Adipocyte (in vitro differentiated cells): ENCODE measurements at regions not wholly inside any gene's neighbourhood (a gene's known extent, or its start where the extent isn't known, plus 50 kb on each side); places are given as distances from the start of the nearest gene placed in this dataset.

Experiments
- DNase-seq: peaks from one replicate; pipeline ENCODE4 v3.0.0-alpha.2; 2015; ENCODE audit warnings: low read depth
- H3K27me3 ChIP-seq: replicated peaks from 2 replicates; pipeline ENCODE4 v1.7.0; 2013; ENCODE audit warnings: mild to moderate bottlenecking, low read length, moderate library complexity; ENCODE audit not compliant: control insufficient read depth, insufficient read depth
- H3K36me3 ChIP-seq: 2 replicates; pipeline ENCODE4 v1.7.0; 2013; ENCODE audit warnings: low read length, mild to moderate bottlenecking, moderate library complexity; ENCODE audit not compliant: control insufficient read depth, insufficient read depth, severe bottlenecking
- H3K4me1 ChIP-seq: 2 replicates; pipeline ENCODE4 v1.7.0; 2013; ENCODE audit warnings: mild to moderate bottlenecking, low read length, moderate library complexity; ENCODE audit not compliant: control insufficient read depth, insufficient read depth
- H3K4me3 ChIP-seq: 2 replicates; pipeline ENCODE4 v1.7.0; 2013; ENCODE audit warnings: mild to moderate bottlenecking, low read length, moderate library complexity
- H3K9ac ChIP-seq: 2 replicates; pipeline ENCODE4 v1.7.0; 2013; ENCODE audit warnings: mild to moderate bottlenecking, low read length, moderate library complexity
- H3K9me3 ChIP-seq: 2 replicates; pipeline ENCODE4 v1.7.0; 2013; ENCODE audit warnings: mild to moderate bottlenecking, low read length, moderate library complexity; ENCODE audit not compliant: control insufficient read depth

GRCh38 chr17:72397687-72398086 is 276.9 kb downstream of the SOX9 start:
- no peak overlapping the region for H3K4me3 ChIP-seq
- peaks cover 11% of the 10 kb centered on the region for H3K4me1 ChIP-seq
- H3K27me3 ChIP-seq, result no peaks in the 10 kb centered on the region
- no peaks in the 10 kb centered on the region for H3K36me3 ChIP-seq
- no peak overlapping the region for H3K9ac ChIP-seq
- H3K9me3 ChIP-seq, result no peaks in the 10 kb centered on the region
- DNase-seq, result no peak

DNA sequence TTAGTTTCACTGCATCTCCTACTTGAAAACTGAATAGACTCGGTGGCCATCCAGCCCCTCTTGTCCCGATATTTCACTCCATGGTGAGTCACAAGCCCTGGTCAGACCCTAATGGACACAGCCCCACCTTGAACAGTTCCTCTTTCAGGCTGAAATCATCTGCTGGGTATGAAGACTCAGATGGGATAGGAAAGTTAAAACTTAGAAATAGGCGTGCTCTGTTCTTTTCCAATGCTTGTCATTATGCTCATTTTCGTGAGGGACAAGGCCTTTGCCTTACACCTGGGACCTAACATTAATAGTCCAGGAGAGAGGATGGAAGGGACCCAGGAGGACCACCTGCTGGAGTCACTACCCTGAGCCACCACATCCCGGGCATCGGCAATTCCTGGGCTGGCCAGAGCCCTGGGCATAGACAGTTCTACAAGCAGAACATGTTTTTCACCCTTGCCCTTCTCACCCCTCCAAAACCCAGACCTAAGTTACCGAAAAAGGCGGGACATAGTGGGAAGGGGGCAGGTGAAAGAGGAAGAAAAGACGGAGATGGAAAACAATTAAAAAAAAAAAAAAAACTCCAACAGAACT is 278.3 kb downstream of the SOX9 start:
- Histone ChIP-seq H3K36me3 (no peaks in the 10 kb centered on the region), H3K27me3 (no peaks in the 10 kb centered on the region), H3K4me1 (peaks cover 5% of the 10 kb centered on the region), H3K9me3 (no peaks in the 10 kb centered on the region), H3K4me3 (no peak overlapping the region), H3K9ac (no peak overlapping the region)
- no peak for DNase-seq

DNA sequence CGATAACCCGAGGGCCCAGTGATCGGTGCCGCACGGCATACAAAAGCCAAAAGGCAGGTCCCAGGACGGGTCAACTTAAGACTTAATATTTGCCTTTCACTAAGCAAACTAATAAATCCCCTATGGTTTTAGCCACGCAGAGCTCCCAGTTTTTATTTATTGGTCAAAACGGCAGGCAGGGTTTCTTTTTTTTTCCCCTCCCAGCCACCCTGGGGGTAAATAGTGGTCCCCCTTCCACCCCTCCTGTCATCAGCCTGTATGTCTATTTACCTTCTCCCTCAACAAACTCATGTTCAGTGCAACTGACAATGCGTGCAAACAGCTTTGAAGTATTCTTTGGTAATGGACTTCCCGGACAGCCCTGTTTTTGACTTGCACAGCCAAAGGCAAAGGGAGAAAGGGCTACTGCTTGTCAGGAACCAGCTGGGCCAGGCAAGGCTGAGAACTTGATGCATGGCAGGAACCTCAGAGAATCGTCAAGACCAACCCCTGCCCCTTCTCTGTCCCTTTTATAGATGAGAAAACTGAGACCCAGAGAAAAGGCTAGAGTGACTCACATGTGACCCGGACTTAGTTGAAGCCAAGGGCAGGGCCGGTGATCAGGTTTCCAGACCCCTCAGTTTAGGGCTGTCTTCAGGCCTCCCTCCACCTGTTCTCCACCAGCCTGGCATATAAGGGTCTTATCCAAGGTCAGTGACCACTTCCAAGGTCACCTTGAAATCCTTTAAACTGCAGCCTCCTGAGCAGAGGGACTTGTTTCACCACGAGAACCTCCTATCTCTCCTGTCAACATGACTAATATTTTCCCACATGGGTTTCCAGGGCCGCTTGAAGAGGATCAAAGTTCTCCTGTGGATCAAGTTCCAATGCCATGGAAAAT is 279.0 kb downstream of the SOX9 start:
- Histone ChIP-seq H3K4me1 (peaks cover 8% of the 10 kb centered on the region), H3K9me3 (no peaks in the 10 kb centered on the region), H3K36me3 (no peaks in the 10 kb centered on the region), H3K9ac (no peak overlapping the region), H3K4me3 (no peak overlapping the region), H3K27me3 (no peaks in the 10 kb centered on the region)
- no peak for DNase-seq

DNA sequence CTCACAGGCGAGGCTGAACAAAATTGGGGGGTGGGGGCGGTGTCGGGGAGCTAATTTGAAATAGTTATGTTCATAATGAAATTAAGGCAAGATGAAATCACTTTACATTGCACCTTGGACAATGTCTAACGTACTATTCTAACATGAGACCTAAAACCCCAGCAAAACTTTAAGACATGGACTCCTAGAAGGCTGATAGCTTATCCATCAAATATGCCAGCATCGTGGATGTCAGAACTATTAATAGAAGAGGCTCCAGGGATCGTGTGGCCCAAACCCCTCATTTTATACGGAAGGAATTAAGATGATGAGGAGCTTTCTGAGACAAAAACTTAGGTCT is 279.6 kb downstream of the SOX9 start:
- H3K27me3 ChIP-seq, result no peaks in the 10 kb centered on the region
- H3K9me3 ChIP-seq, result no peaks in the 10 kb centered on the region
- no peak overlapping the region for H3K4me3 ChIP-seq
- H3K36me3 ChIP-seq, result no peaks in the 10 kb centered on the region
- DNase-seq, result no peak
- H3K9ac ChIP-seq, result no peak overlapping the region
- H3K4me1 ChIP-seq, result peaks cover 14% of the 10 kb centered on the region

DNA sequence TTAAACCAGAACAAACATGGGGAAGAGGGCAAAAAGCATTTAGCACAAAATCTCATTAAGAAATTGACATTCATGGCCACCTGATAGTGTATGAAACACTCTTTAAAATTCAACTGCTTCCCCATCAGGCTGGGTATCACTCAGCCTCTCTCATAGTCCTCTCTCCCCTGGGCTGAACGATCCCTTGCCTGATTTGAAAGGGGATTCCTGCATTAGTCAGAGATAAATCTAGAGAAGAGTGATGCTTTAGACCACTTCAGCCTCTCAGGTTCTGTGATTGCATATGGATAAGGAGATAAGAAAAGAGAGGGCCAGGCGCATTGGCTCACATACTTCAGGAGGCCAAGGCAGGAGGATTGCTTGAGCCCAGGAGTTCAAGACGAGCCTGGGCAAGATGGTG is 280.0 kb downstream of the SOX9 start:
- Histone ChIP-seq H3K27me3 (no peaks in the 10 kb centered on the region), H3K9me3 (no peaks in the 10 kb centered on the region), H3K9ac (no peak overlapping the region), H3K4me1 (peaks cover 14% of the 10 kb centered on the region), H3K36me3 (no peaks in the 10 kb centered on the region), H3K4me3 (no peak overlapping the region)
- DNase-seq, result no peak

DNA sequence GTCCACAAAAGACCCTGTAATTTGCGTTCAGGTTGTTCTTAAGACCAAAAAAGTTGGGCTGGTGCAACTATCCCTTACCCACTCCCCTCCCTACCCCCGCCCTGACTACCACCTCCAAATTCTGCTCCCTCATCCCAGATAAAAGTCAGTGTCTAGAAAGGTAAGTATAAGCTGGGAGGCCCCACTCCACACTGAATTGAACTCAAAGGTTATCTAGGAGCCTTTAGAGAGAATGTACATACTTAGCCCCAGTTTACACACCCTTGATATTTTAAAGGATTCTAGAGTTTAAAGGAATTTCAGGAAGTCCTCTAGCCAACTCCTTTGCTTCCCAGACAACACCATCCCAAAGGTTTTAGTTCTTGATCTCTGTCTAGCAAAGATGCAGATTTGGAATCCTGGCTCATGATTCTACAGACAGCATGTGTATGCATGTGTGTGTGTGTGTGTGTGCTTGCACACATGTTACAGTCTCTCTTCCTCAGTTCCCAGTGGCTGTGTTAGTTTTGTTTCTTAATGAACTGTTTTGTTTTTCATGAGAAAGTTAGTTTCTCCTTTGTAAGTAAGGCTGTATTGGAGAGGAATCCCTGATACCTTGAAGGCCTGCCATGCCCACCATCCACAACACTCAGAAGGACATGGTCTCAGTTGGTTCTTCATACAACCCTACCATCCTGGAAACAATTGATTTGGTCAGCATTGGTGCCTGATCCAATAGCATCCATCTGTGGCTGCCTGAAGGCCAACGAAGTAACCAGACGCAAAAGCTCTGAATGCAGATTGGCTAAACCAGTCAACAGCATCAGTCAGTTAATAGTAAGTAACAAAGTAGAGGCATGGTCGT is 281.3 kb downstream of the SOX9 start:
- H3K36me3 ChIP-seq, result no peaks in the 10 kb centered on the region
- H3K9ac ChIP-seq, result no peak overlapping the region
- H3K4me1 ChIP-seq, result peaks cover 16% of the 10 kb centered on the region
- no peaks in the 10 kb centered on the region for H3K27me3 ChIP-seq
- no peak overlapping the region for H3K4me3 ChIP-seq
- no peaks in the 10 kb centered on the region for H3K9me3 ChIP-seq
- DNase-seq, result no peak

DNA sequence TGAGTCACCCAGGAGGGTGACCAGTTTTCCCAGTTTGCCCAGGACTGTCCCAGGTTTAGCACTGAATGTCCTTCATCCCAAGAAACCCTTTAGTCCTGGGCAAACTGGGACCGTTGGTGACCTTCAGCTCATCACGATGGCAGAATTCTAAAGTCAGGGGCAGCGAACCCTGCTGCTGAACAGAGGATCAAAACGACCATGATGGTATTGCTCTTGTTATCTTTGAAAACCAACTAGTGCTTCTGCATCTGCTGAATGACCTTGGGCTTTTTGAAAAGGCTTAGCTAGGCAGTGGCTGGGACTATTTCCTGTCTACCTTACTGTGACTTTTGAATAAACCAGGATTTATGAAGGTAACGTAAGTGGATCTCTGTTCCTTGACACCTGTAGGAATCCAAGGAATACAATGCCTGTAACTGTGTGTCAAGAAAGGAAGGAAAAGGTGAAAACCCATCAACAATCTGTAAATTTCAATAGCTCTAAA is 281.9 kb downstream of the SOX9 start:
- DNase-seq, result no peak
- Histone ChIP-seq H3K9ac (no peak overlapping the region), H3K27me3 (no peaks in the 10 kb centered on the region), H3K4me3 (no peak overlapping the region), H3K4me1 (peaks cover 20% of the 10 kb centered on the region), H3K9me3 (no peaks in the 10 kb centered on the region), H3K36me3 (no peaks in the 10 kb centered on the region)

DNA sequence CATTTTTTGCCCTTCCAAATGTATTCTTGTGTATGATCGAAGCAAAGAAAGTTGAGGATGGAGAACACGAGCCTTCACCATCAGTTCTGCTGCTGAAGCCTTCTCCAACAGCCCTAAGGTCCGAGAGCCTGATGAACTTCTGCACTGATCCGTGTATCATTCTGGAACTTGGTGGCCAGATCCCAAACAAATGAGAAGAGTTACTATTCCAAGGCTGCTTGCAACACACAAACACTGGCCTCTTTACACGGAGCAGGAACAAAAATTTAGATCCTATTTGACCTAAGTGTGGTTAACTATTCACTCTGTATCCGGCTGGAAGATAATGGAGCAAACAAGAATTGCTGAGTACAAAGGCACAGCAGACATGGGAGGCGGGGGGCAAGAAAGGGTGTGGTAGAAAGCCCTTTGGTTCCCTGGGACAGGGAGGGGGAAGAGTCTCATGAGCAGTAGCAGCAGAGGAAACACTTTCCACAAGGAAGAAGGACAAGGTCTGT is 282.9 kb downstream of the SOX9 start:
- H3K4me3 ChIP-seq, result no peak overlapping the region
- H3K27me3 ChIP-seq, result no peaks in the 10 kb centered on the region
- no peak overlapping the region for H3K9ac ChIP-seq
- peaks cover 20% of the 10 kb centered on the region for H3K4me1 ChIP-seq
- H3K9me3 ChIP-seq, result no peaks in the 10 kb centered on the region
- H3K36me3 ChIP-seq, result no peaks in the 10 kb centered on the region
- no peak for DNase-seq

GRCh38 chr17:72404872-72405271 is 284.1 kb downstream of the SOX9 start:
- H3K27me3 ChIP-seq, result no peaks in the 10 kb centered on the region
- no peak overlapping the region for H3K4me3 ChIP-seq
- no peaks in the 10 kb centered on the region for H3K9me3 ChIP-seq
- peak; percentile 44 for DNase-seq
- no peaks in the 10 kb centered on the region for H3K36me3 ChIP-seq
- H3K9ac ChIP-seq, result no peak overlapping the region
- H3K4me1 ChIP-seq, result peaks cover 20% of the 10 kb centered on the region

GRCh38 chr17:72405662-72406230 is 284.9 kb downstream of the SOX9 start:
- H3K4me1 ChIP-seq, result peaks cover 20% of the 10 kb centered on the region
- H3K36me3 ChIP-seq, result no peaks in the 10 kb centered on the region
- no peak for DNase-seq
- no peaks in the 10 kb centered on the region for H3K27me3 ChIP-seq
- no peak overlapping the region for H3K4me3 ChIP-seq
- H3K9me3 ChIP-seq, result no peaks in the 10 kb centered on the region
- no peak overlapping the region for H3K9ac ChIP-seq

GRCh38 chr17:72406498-72406897 is 285.7 kb downstream of the SOX9 start:
- Histone ChIP-seq H3K9ac (no peak overlapping the region), H3K36me3 (no peaks in the 10 kb centered on the region), H3K4me3 (no peak overlapping the region), H3K9me3 (no peaks in the 10 kb centered on the region), H3K4me1 (peaks cover 25% of the 10 kb centered on the region), H3K27me3 (no peaks in the 10 kb centered on the region)
- DNase-seq, result no peak
